DOHH2 (cell line): ENCODE measurements at regions not wholly inside any gene's neighbourhood (a gene's known extent, or its start where the extent isn't known, plus 50 kb on each side); places are given as distances from the start of the nearest gene placed in this dataset.

ENCODE experiments used
- H3F3A ChIP-seq: fragments of 200-600 bp; sonication (generic), shearing (Covaris generic); 2 replicates; pipeline ENCODE4 v1.6.0; 2016; ENCODE audit warnings: antibody characterized with exemption, mild to moderate bottlenecking; ENCODE audit not compliant: control insufficient read depth, insufficient read depth
- H3K27ac ChIP-seq: fragments of 200-600 bp; sonication (generic); 2 replicates; pipeline ENCODE4 v1.5.1; 2014; ENCODE audit warnings: low read depth, mild to moderate bottlenecking, low read length, moderate library complexity
- H3K27me3 ChIP-seq: fragments of 200-600 bp; sonication (generic); 2 replicates; pipeline ENCODE4 v1.6.1; 2014; ENCODE audit warnings: mild to moderate bottlenecking, low read length, mixed read lengths; ENCODE audit not compliant: control insufficient read depth
- H3K36me3 ChIP-seq: fragments of 200-600 bp; sonication (generic); 2 replicates; pipeline ENCODE4 v1.6.1; 2014; ENCODE audit warnings: mild to moderate bottlenecking, low read length, moderate library complexity, mixed read lengths; ENCODE audit not compliant: control insufficient read depth
- H3K4me1 ChIP-seq: fragments of 200-600 bp; sonication (generic); 2 replicates; pipeline ENCODE4 v1.6.1; 2014; ENCODE audit warnings: mild to moderate bottlenecking, low read length, mixed read lengths; ENCODE audit not compliant: control insufficient read depth
- H3K4me2 ChIP-seq: fragments of 200-600 bp; sonication (generic); 2 replicates; pipeline ENCODE4 v1.6.0; 2014; ENCODE audit warnings: mild to moderate bottlenecking, low read length, moderate library complexity
- H3K4me3 ChIP-seq: fragments of 200-600 bp; sonication (generic); 2 replicates; pipeline ENCODE4 v1.5.1; 2014; ENCODE audit warnings: mild to moderate bottlenecking, low read length, mixed read lengths
- H3K79me2 ChIP-seq: fragments of 200-600 bp; sonication (generic); 2 replicates; pipeline ENCODE4 v1.6.1; 2014; ENCODE audit warnings: mild to moderate bottlenecking, low read length, mixed read lengths; ENCODE audit not compliant: control insufficient read depth
- H3K9me2 ChIP-seq: fragments of 200-600 bp; sonication (generic); replicated peaks from 2 replicates; pipeline ENCODE4 v1.6.1; 2014; ENCODE audit warnings: mild to moderate bottlenecking, low read length, mixed read lengths; ENCODE audit not compliant: control insufficient read depth
- H3K9me3 ChIP-seq: fragments of 200-600 bp; sonication (generic); 2 replicates; pipeline ENCODE4 v1.6.1; 2014; ENCODE audit warnings: antibody characterized with exemption, low read length, mixed read lengths; ENCODE audit not compliant: control insufficient read depth, insufficient read depth
- H4K20me1 ChIP-seq: fragments of 200-600 bp; sonication (generic); 2 replicates; pipeline ENCODE4 v1.6.0; 2014; ENCODE audit warnings: low read depth, mild to moderate bottlenecking, antibody characterized with exemption, low read length, moderate library complexity; ENCODE audit not compliant: control insufficient read depth, insufficient read depth
- EZH2phosphoT487 ChIP-seq: fragments of 200-600 bp; sonication (generic); IDR thresholded peaks from 2 replicates; pipeline ENCODE4 v1.6.1; 2017; ENCODE audit warnings: borderline replicate concordance, mild to moderate bottlenecking, antibody characterized with exemption, low read length, moderate library complexity, mixed read lengths
- TF ChIP-seq, protein P1 (sequence below): fragments of 200-600 bp; sonication (generic); IDR thresholded peaks from one replicate; pipeline ENCODE4 v1.5.1; 2014; ENCODE audit warnings: antibody characterized with exemption, mild to moderate bottlenecking, low read depth, low read length; ENCODE audit not compliant: poor library complexity, severe bottlenecking

GRCh38 chrX:26083093-26083492 is 55.0 kb upstream of the MAGEB18 start:
- no peaks in the 10 kb centered on the region for H3K9me2 ChIP-seq
- H3K27me3 ChIP-seq, result no peaks in the 10 kb centered on the region
- H3K4me1 ChIP-seq, result no peaks in the 10 kb centered on the region
- H3K79me2 ChIP-seq, result no peaks in the 10 kb centered on the region
- no peaks in the 10 kb centered on the region for H3K36me3 ChIP-seq
- H3F3A ChIP-seq, result no peaks in the 10 kb centered on the region
- no peak overlapping the region for H3K27ac ChIP-seq
- H3K4me2 ChIP-seq, result no peak overlapping the region
- no peaks in the 10 kb centered on the region for H4K20me1 ChIP-seq
- H3K9me3 ChIP-seq, result no peaks in the 10 kb centered on the region
- no peak for TF ChIP-seq EZH2phosphoT487
- TF ChIP-seq, protein P1, sequence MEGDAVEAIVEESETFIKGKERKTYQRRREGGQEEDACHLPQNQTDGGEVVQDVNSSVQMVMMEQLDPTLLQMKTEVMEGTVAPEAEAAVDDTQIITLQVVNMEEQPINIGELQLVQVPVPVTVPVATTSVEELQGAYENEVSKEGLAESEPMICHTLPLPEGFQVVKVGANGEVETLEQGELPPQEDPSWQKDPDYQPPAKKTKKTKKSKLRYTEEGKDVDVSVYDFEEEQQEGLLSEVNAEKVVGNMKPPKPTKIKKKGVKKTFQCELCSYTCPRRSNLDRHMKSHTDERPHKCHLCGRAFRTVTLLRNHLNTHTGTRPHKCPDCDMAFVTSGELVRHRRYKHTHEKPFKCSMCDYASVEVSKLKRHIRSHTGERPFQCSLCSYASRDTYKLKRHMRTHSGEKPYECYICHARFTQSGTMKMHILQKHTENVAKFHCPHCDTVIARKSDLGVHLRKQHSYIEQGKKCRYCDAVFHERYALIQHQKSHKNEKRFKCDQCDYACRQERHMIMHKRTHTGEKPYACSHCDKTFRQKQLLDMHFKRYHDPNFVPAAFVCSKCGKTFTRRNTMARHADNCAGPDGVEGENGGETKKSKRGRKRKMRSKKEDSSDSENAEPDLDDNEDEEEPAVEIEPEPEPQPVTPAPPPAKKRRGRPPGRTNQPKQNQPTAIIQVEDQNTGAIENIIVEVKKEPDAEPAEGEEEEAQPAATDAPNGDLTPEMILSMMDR, result no peak
- no peak overlapping the region for H3K4me3 ChIP-seq
